GM23338 (cell line): ENCODE measurements at regions not wholly inside any gene's neighbourhood (a gene's known extent, or its start where the extent isn't known, plus 50 kb on each side); places are given as distances from the start of the nearest gene placed in this dataset.
A peak's percentile ranks its signal among the peaks of the same experiment; 100 is the strongest.

Source experiments
- ATAC-seq: fragments of 200-7000 bp; cut with Tn5 transposase; 3 replicates; pipeline ENCODE4 v1.9.1; 2020
- DNase-seq: peaks from one replicate; pipeline ENCODE4 v3.0.0-alpha.2; 2015; ENCODE audit warnings: low spot score
- H2AFZ ChIP-seq: fragments of 200-600 bp; sonication (generic); 2 replicates; pipeline ENCODE4 v1.8.0; 2016; ENCODE audit warnings: antibody characterized with exemption, mild to moderate bottlenecking, moderate library complexity
- H3F3A ChIP-seq: fragments of 200-600 bp; sonication (generic); replicated peaks from 2 replicates; pipeline ENCODE4 v1.8.0; 2017; ENCODE audit warnings: antibody characterized with exemption, mixed run types, low read depth
- H3K27ac ChIP-seq: fragments of 200-600 bp; sonication (generic); 2 replicates; pipeline ENCODE4 v1.6.1; 2016; ENCODE audit warnings: low read depth
- H3K27me3 ChIP-seq: fragments of 200-600 bp; sonication (generic); 2 replicates; pipeline ENCODE4 v1.8.0; 2016; ENCODE audit warnings: mild to moderate bottlenecking, mixed run types, moderate library complexity; ENCODE audit not compliant: insufficient read depth
- H3K36me3 ChIP-seq: fragments of 200-600 bp; sonication (generic); 2 replicates; pipeline ENCODE4 v1.8.0; 2016; ENCODE audit warnings: mild to moderate bottlenecking; ENCODE audit not compliant: insufficient read depth
- H3K4me1 ChIP-seq: fragments of 200-600 bp; sonication (generic); 2 replicates; pipeline ENCODE4 v1.8.0; 2016; ENCODE audit warnings: mild to moderate bottlenecking, moderate library complexity; ENCODE audit not compliant: insufficient read depth
- H3K4me2 ChIP-seq: fragments of 200-600 bp; sonication (generic); 2 replicates; pipeline ENCODE4 v1.7.1; 2017; ENCODE audit warnings: mixed run types
- H3K4me3 ChIP-seq: fragments of 200-600 bp; sonication (generic); 2 replicates; pipeline ENCODE4 v1.6.1; 2016; ENCODE audit warnings: mixed run types
- H3K79me2 ChIP-seq: fragments of 200-600 bp; sonication (generic); replicated peaks from 2 replicates; pipeline ENCODE4 v1.8.0; 2017; ENCODE audit warnings: mild to moderate bottlenecking; ENCODE audit not compliant: insufficient read depth
- H3K9me2 ChIP-seq: fragments of 200-600 bp; sonication (generic); 2 replicates; pipeline ENCODE4 v1.8.0; 2017; ENCODE audit not compliant: insufficient read depth
- H4K20me1 ChIP-seq: fragments of 200-600 bp; sonication (generic); replicated peaks from 2 replicates; pipeline ENCODE4 v1.8.0; 2017; ENCODE audit warnings: mild to moderate bottlenecking; ENCODE audit not compliant: insufficient read depth
- H3K27ac Mint-ChIP-seq: 2 replicates; pipeline ENCODE4 v1.8.0; 2020; ENCODE audit warnings: inconsistent platforms, mild to moderate bottlenecking, moderate library complexity, mixed read lengths
- H3K27me3 Mint-ChIP-seq: 3 replicates; pipeline ENCODE4 v1.8.0; 2022; ENCODE audit warnings: low read depth, mild to moderate bottlenecking, moderate library complexity, mixed read lengths, inconsistent platforms; ENCODE audit not compliant: insufficient read depth, poor library complexity
- H3K36me3 Mint-ChIP-seq: 3 replicates; pipeline ENCODE4 v1.8.0; 2021; ENCODE audit warnings: low read depth, mild to moderate bottlenecking, inconsistent platforms, moderate library complexity, mixed read lengths
- H3K4me1 Mint-ChIP-seq: 3 replicates; pipeline ENCODE4 v1.8.0; 2020; ENCODE audit warnings: mild to moderate bottlenecking, inconsistent platforms, mixed read lengths
- H3K4me3 Mint-ChIP-seq: 3 replicates; pipeline ENCODE4 v1.8.0; 2021; ENCODE audit warnings: moderate library complexity, mild to moderate bottlenecking, inconsistent platforms, mixed read lengths
- H3K9me3 Mint-ChIP-seq: 3 replicates; pipeline ENCODE4 v1.8.0; 2020; ENCODE audit warnings: moderate library complexity, mild to moderate bottlenecking, inconsistent platforms, mixed read lengths
- CREB1 ChIP-seq: fragments of 250-450 bp; sonication (Bioruptor Pico); IDR thresholded peaks from 2 replicates; pipeline ENCODE4 v1.5.0; 2020; ENCODE audit warnings: low read depth, mild to moderate bottlenecking, moderate library complexity
- ETS1 ChIP-seq: IDR thresholded peaks from 2 replicates; pipeline ENCODE4 v1.6.1; 2016; ENCODE audit warnings: antibody characterized with exemption
- NANOG ChIP-seq: IDR thresholded peaks from 2 replicates; pipeline ENCODE4 v1.6.1; 2016; ENCODE audit warnings: antibody characterized with exemption, borderline replicate concordance
- POLR2AphosphoS5 ChIP-seq: IDR thresholded peaks from 2 replicates; pipeline ENCODE4 v1.6.1; 2016; ENCODE audit warnings: antibody characterized with exemption, low read depth
- ZNF331 ChIP-seq: fragments of 250-450 bp; sonication (Bioruptor Pico); IDR thresholded peaks from 2 replicates; pipeline ENCODE4 v1.5.0; 2020; ENCODE audit warnings: low read depth, mild to moderate bottlenecking, moderate library complexity
- ZNF462 ChIP-seq: fragments of 250-450 bp; sonication (Bioruptor Pico); IDR thresholded peaks from 2 replicates; pipeline ENCODE4 v1.5.0; 2020; ENCODE audit warnings: mild to moderate bottlenecking, moderate library complexity

GRCh38 chr11:121807051-121807450 is 309.0 kb downstream of the BLID start (continued):
- TF ChIP-seq ZNF462 (CRISPR knock-in tag) (no peak), ETS1 (no peak), CREB1 (CRISPR knock-in tag) (no peak), ZNF331 (CRISPR knock-in tag) (no peak), POLR2AphosphoS5 (no peak), NANOG (no peak)

GRCh38 chr11:121802542-121802941 is 313.5 kb downstream of the BLID start:
- Mint-ChIP-seq H3K36me3 (peaks cover 25% of the 10 kb centered on the region), H3K27me3 (peaks cover 3% of the 10 kb centered on the region), H3K4me1 (peaks cover 44% of the 10 kb centered on the region), H3K27ac (peak overlapping the region; percentile 98), H3K4me3 (peak overlapping the region; percentile 59), H3K9me3 (peaks cover 25% of the 10 kb centered on the region)
- TF ChIP-seq CREB1 (CRISPR knock-in tag) = no peak
- Histone ChIP-seq H3K4me3 (peak overlapping the region; percentile 31), H3K4me2 (peak overlapping the region; percentile 51), H2AFZ (no peak overlapping the region), H4K20me1 (no peaks in the 10 kb centered on the region), H3K36me3 (0 out of 2 replicates have a peak, but pooled peaks cover 7% of the 10 kb centered on the region), H3F3A (peaks cover 26% of the 10 kb centered on the region), H3K27ac (peak overlapping the region; percentile 99), H3K9me2 (0 out of 2 replicates have a peak, but pooled peaks cover 8% of the 10 kb centered on the region), H3K79me2 (no peaks in the 10 kb centered on the region), H3K27me3 (no peaks in the 10 kb centered on the region), H3K4me1 (peaks cover 34% of the 10 kb centered on the region)
- ATAC-seq = peak; percentile 70
- DNase-seq = peak; percentile 70
